ENCODE measurements at regions not wholly inside any gene's neighbourhood (a gene's known extent, or its start where the extent isn't known, plus 50 kb on each side); places are given as distances from the start of the nearest gene placed in this dataset.

DNA sequence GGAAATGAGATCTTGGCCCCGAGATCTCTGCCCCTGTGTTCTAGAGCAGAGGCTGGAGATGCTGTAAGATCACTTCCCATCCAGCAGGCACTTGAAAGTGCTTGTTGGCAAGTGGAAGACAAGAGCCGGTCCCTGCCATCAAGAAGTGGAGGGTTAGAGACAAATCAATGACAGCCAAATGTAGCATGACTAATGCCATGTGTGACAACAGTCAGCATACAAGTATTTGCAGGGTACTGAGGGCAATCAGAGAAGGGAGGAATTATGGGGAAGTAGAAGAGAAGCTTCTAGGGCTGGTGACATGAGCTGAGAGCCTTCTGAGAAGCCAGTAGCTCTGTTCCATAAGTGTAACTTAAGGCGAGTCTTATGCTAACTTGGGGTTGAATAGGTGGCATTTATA lies 58.6 kb downstream of the TMEM17 start:
- no peak for DNase-seq
- Histone ChIP-seq H3K4me3 (ENCODE audit: insufficient read depth, low read depth, low read length) (no peak overlapping the region), H3K36me3 (replicated peaks; ENCODE audit: control insufficient read depth, insufficient read depth, low read length) (no peaks in the 10 kb centered on the region), H3K27me3 (ENCODE audit: control insufficient read depth, insufficient read depth, low read length) (no peaks in the 10 kb centered on the region)

DNA sequence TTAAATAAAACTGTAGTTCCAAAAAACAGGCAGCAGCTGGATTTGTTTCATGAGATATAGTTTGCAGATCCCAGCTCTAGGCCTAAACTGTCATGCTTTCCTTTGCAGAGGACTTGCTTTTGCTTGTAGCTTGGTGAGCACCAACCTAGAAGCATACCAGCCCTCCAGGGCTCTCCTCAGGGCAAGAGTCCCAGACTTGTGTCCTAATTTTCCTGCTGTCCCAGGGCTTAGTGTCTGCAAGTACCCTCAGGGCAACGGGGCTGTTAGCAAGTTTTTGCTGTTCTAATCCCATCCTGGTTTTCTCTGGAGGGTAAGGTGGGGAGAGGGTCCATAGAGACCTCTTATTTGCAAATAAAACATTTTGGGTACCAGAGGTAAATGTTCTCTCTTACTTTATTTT lies 59.5 kb downstream of the TMEM17 start:
- DNase-seq: no peak
- H3K36me3 ChIP-seq (replicated peaks; ENCODE audit: control insufficient read depth, insufficient read depth, low read length): no peaks in the 10 kb centered on the region
- no peaks in the 10 kb centered on the region for H3K27me3 ChIP-seq (ENCODE audit: control insufficient read depth, insufficient read depth, low read length)
- no peak overlapping the region for H3K4me3 ChIP-seq (ENCODE audit: insufficient read depth, low read depth, low read length)

DNA sequence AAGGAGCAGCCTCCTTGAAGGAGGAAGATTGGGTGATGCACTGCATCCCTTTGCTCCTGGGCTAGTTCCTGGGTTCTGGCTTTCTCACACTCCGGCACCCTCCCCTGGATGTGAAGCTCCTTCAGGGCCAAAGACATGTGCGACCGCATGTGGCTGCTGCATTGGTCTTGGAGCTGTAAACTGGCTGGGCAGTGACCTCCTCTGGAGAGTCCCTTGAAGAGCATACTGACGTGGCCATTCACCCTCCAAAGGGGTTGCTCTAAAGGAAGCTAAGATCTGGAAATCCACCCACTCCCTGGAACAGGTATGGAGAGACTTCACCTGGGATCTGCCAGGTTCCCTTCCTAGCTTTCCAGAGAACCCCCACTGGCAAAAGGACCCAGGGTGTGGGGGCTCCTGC lies 62.1 kb downstream of the TMEM17 start:
- H3K27me3 ChIP-seq (ENCODE audit: control insufficient read depth, insufficient read depth, low read length): no peaks in the 10 kb centered on the region
- no peaks in the 10 kb centered on the region for H3K36me3 ChIP-seq (replicated peaks; ENCODE audit: control insufficient read depth, insufficient read depth, low read length)
- H3K4me3 ChIP-seq (ENCODE audit: insufficient read depth, low read depth, low read length): no peak overlapping the region
- DNase-seq: no peak

DNA sequence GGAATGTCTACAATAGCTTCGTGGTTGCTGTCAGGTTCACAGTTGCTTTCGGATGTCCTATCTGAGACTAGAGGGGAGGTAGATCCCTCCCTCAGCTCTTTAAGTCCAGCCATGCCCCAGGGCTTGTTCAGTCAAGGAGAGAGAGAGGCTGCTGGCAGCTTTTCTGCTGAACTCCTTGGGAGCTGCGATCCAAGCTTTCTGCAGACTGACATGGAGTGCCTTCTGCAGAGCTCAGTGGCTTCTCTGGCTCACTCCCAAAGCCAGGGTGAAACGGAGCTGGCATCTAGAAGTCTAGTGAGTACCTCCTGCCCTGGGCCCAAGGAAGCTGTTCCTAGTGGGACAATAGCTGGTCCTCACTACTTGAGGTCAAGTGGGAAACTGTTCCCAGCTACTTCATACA lies 62.5 kb downstream of the TMEM17 start:
- no peaks in the 10 kb centered on the region for H3K27me3 ChIP-seq (ENCODE audit: control insufficient read depth, insufficient read depth, low read length)
- H3K4me3 ChIP-seq (ENCODE audit: insufficient read depth, low read depth, low read length): no peak overlapping the region
- H3K36me3 ChIP-seq (replicated peaks; ENCODE audit: control insufficient read depth, insufficient read depth, low read length): no peaks in the 10 kb centered on the region
- no peak for DNase-seq

DNA sequence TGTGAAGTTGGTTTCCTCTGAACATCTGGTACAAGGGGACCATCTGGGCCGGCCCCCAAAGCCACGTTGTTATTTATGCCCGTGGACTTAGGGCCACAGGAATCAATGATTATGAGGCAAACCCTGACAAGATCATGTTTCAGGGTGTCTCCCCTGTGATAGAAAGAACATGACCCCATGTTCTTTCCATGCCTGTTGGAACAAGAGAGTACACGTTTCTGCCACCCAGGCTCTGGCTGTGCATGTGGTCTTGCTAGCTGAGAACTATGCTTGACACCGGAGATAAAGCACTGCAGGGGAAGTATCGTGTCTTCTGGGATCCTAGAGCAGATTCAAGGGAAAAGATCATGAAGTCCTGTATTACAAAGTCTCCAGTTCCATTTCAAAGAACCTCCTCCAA lies 64.2 kb downstream of the TMEM17 start:
- no peak for DNase-seq
- Histone ChIP-seq H3K36me3 (replicated peaks; ENCODE audit: control insufficient read depth, insufficient read depth, low read length) (no peaks in the 10 kb centered on the region), H3K27me3 (ENCODE audit: control insufficient read depth, insufficient read depth, low read length) (no peaks in the 10 kb centered on the region), H3K4me3 (ENCODE audit: insufficient read depth, low read depth, low read length) (no peak overlapping the region)

DNA sequence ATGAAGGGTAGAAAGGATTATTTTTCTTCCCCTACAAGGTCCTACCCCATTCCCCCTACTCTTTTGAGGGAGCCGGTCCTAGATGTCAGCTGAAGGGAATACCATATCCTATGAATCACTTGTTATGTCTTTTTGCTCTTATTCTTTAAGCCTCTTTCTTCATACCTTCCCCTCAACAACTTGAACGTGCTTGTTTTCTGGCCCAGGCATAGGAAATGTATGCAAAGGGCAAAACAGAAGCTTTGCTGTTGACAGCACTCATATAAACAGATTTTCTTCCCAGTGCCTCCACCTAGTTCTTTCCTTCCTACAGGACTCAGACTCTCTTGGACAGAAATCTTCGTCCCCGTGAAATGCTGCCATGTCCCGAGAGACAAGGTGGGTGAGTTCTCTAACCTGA lies 64.6 kb downstream of the TMEM17 start:
- no peak for DNase-seq
- no peaks in the 10 kb centered on the region for H3K27me3 ChIP-seq (ENCODE audit: control insufficient read depth, insufficient read depth, low read length)

DNA sequence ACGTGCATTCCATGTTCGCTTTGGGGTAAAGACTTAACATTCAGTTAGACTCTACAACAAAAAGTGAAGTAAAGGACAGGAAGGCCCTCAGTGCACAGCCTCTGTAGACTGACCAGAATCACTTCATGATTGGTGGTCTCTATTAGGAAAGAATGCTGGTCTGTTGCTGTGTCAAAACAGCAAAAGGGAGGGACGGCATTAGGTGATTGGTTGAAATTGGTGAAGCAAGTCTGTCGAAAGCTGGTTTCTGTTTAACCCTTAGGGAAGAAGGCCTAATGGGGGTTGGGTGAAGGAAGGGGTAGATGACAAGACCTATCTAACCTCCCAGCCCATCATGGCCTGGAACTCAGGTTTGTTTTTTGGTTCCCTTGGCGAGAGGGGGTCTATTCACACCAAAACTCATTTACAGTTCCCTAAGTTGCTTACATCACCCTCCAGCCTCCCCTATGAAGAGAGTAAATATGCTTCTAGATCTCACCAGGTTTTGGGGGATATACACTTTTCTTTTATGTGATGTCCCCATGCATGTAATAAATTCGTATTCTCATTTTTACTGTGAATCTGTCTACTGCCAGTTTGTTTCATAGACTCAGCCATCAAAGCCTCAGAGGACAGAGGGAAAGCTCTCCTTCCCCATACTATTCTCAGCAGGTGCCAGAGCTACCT lies 65.6 kb downstream of the TMEM17 start:
- no peak for DNase-seq
- no peaks in the 10 kb centered on the region for H3K27me3 ChIP-seq (ENCODE audit: control insufficient read depth, insufficient read depth, low read length)
- H3K36me3 ChIP-seq (replicated peaks; ENCODE audit: control insufficient read depth, insufficient read depth, low read length): no peaks in the 10 kb centered on the region

More for the DNA sequence above, 64.6 kb downstream of the TMEM17 start:
- H3K4me3 ChIP-seq (ENCODE audit: insufficient read depth, low read depth, low read length): no peak overlapping the region
- H3K36me3 ChIP-seq (replicated peaks; ENCODE audit: control insufficient read depth, insufficient read depth, low read length): no peaks in the 10 kb centered on the region

DNA sequence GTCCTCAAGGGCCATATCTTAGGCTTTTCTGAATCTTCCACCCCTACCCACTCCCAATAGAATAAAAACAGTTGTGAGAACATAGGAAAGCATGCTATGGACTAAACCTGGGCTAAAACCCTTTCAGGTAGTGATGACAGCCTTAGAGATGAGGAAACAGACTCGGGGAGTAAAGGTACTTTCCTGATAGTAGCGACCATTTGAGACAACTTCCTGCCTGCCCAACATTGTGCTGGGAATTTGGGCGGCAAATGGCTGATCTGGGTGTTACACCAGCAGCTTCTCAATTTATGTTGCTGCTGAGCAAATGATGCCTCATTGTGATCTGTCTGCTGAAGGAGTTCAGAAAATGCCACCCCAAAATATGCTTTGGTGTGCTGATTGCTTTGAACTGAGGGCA lies 66.6 kb downstream of the TMEM17 start:
- DNase-seq: no peak
- Histone ChIP-seq H3K36me3 (replicated peaks; ENCODE audit: control insufficient read depth, insufficient read depth, low read length) (no peaks in the 10 kb centered on the region), H3K4me3 (ENCODE audit: insufficient read depth, low read depth, low read length) (no peak overlapping the region), H3K27me3 (ENCODE audit: control insufficient read depth, insufficient read depth, low read length) (no peaks in the 10 kb centered on the region)

More for the DNA sequence above, 65.6 kb downstream of the TMEM17 start:
- H3K4me3 ChIP-seq (ENCODE audit: insufficient read depth, low read depth, low read length): no peak overlapping the region

DNA sequence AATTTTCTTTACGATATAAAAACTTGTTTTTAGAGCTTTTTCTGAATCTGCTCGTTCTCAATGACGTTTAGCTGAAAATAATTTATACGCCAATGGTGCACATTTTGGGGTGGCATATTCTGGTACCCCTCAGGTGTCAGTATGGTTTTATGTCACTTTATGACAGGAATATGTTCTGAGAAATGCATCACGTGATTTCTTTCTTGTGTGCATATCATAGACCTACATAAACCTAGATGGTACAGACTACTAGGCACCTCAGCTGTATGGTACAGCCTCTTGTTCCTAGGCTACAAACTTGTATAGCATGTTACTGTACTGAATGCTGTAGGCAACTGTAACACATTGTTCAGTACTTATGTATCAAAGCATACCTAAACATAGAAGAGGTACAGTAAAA lies 68.2 kb downstream of the TMEM17 start:
- no peak for DNase-seq
- H3K4me3 ChIP-seq (ENCODE audit: insufficient read depth, low read depth, low read length): no peak overlapping the region
- H3K36me3 ChIP-seq (replicated peaks; ENCODE audit: control insufficient read depth, insufficient read depth, low read length): no peaks in the 10 kb centered on the region
- H3K27me3 ChIP-seq (ENCODE audit: control insufficient read depth, insufficient read depth, low read length): no peaks in the 10 kb centered on the region

DNA sequence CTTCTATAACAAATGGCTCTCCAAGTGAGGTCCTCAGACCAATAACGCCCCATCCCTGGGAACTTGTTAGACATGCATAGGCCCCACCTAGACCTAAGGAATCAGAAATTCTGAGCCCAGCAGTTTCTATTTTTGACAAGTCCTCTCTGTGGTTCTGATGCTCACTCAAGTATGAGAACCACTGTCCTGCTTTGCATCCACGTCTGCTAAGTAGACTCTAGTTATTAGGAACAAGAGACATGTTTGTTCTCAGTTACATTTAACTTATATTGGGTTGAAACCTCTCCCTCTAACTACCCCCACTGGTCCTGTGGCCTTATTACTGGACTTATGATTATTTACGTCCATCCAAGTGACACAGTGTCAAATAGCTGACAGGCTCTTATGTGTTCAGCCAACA lies 70.3 kb downstream of the TMEM17 start:
- Histone ChIP-seq H3K4me3 (ENCODE audit: insufficient read depth, low read depth, low read length) (no peak overlapping the region), H3K27me3 (ENCODE audit: control insufficient read depth, insufficient read depth, low read length) (no peaks in the 10 kb centered on the region), H3K36me3 (replicated peaks; ENCODE audit: control insufficient read depth, insufficient read depth, low read length) (no peaks in the 10 kb centered on the region)
- no peak for DNase-seq

DNA sequence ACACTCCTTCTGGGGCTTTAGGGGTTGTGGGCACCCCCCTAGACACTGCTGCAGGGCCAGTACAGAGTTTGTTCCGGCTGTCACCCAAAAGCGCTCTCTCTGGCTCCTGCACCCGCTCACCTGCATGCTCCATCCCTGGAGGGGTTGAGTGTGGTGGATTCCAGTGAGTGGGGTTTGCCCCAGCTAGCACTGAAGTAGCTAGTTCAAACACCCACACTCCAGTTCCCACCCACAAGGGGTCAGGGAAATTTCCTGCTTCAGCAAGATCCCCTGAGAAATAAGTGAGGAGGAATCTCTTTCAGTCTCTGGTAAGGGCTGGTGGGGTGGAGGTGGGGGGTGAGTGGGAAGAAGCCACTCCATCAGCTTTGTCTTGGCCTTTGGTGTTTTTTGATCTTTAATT lies 73.6 kb downstream of the TMEM17 start:
- no peak for DNase-seq
- no peaks in the 10 kb centered on the region for H3K27me3 ChIP-seq (ENCODE audit: control insufficient read depth, insufficient read depth, low read length)
- H3K4me3 ChIP-seq (ENCODE audit: insufficient read depth, low read depth, low read length): no peak overlapping the region
- no peaks in the 10 kb centered on the region for H3K36me3 ChIP-seq (replicated peaks; ENCODE audit: control insufficient read depth, insufficient read depth, low read length)

DNA sequence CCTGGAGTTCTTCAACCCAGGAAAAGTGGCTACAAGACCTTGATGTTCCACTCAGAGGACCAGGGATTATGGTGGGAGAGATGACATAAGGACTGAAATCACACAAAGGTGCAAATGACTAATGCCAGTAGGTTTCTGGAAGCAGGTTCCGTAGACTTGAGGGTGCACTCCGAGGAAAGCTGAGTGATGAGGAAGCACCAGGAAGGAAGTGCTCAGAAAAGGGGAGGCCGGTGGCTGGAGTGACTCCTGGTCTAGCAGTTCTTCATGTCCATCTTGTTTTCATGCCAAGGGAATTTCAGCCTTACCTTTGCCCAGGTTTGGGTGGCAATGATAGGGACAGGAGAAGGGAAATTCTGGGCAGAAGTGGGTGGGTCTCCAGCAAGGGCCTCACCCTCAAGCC lies 74.5 kb downstream of the TMEM17 start:
- no peak for DNase-seq

DNA sequence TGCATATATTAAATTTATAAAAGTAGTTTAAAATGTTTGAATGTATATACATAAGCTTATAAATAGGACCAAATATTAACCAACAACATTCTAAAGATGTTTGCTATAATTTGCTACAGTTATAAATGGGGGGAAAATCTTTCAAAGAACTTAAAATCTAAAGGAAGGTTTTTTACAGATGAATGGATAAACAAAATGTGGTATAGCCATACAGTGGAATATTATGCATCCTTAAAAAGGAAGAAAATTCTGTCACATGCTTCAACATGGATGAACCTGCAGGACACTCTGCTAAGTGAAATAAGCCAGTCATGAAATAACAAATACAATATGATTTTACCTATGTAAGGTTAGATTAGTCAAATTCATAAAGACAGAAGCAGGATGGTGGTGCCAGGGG lies 75.8 kb downstream of the TMEM17 start:
- H3K27me3 ChIP-seq (ENCODE audit: control insufficient read depth, insufficient read depth, low read length): no peaks in the 10 kb centered on the region
- no peaks in the 10 kb centered on the region for H3K36me3 ChIP-seq (replicated peaks; ENCODE audit: control insufficient read depth, insufficient read depth, low read length)

More for the DNA sequence above, 74.5 kb downstream of the TMEM17 start:
- H3K36me3 ChIP-seq (replicated peaks; ENCODE audit: control insufficient read depth, insufficient read depth, low read length): no peaks in the 10 kb centered on the region
- H3K4me3 ChIP-seq (ENCODE audit: insufficient read depth, low read depth, low read length): no peak overlapping the region
- no peaks in the 10 kb centered on the region for H3K27me3 ChIP-seq (ENCODE audit: control insufficient read depth, insufficient read depth, low read length)

DNA sequence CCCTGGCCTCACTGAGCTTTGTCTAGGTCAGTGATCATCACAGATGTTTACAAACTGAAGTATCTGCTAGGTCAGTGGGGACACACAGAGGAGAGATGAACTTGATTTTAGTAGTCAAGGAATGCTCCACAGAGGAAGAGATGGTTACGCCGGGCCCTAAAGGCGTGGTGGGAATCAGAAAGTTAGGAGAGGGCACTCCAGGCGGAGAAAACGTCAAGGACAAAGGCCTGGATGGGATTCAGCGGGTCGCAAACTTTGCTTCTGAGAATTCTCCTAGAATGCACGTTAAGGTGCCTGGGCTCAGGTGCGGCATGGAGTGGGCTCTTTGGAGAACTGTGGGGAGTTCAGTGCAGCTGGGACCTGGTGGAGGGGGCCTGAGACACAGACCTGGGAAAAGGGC lies 78.8 kb downstream of the TMEM17 start:
- no peaks in the 10 kb centered on the region for H3K36me3 ChIP-seq (replicated peaks; ENCODE audit: control insufficient read depth, insufficient read depth, low read length)
- DNase-seq: no peak
- no peaks in the 10 kb centered on the region for H3K27me3 ChIP-seq (ENCODE audit: control insufficient read depth, insufficient read depth, low read length)
- no peak overlapping the region for H3K4me3 ChIP-seq (ENCODE audit: insufficient read depth, low read depth, low read length)

More for the DNA sequence above, 75.8 kb downstream of the TMEM17 start:
- no peak for DNase-seq
- H3K4me3 ChIP-seq (ENCODE audit: insufficient read depth, low read depth, low read length): no peak overlapping the region

DNA sequence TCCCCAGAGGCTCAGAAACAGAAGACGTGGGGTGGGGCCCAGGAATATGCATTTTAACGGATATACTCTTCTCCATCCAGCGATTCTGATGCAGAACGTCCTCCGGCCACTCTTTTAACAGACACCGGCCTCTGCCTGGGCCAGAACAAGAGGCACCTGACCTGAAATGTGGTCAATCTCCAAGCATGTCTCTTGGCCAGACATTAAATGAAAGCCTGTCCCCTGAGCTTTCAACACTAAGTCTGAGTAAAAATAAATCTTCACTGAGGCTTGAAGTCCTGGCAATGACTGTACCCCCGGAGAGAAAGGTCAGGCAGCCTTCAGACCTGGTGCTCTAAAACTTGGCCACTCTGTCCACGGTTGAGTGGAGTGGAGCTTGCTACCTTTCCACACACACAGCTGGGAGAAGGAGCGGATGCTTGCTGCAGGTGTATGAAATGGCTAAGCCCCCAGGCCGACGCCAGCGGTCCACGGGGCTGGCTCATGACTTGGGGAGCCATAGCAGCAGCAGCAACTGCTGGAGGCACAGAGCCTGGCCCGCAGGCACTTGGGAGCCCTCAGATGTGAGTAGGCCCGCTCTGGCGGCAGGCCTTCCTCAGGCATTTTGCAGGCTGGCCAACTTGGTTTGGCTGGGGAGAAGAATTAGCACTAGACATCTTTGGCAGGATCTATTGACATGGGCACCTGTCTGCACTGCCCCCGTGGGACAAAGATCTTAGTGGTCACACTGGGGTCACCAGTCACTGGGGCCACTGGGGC lies 79.7 kb downstream of the TMEM17 start:
- H3K36me3 ChIP-seq (replicated peaks; ENCODE audit: control insufficient read depth, insufficient read depth, low read length): no peaks in the 10 kb centered on the region
- no peaks in the 10 kb centered on the region for H3K27me3 ChIP-seq (ENCODE audit: control insufficient read depth, insufficient read depth, low read length)
- no peak overlapping the region for H3K4me3 ChIP-seq (ENCODE audit: insufficient read depth, low read depth, low read length)
- DNase-seq: no peak

Data from H7 (cell line).